HG02981 (cell line): ENCODE measurements at regions not wholly inside any gene's neighbourhood (a gene's known extent, or its start where the extent isn't known, plus 50 kb on each side); places are given as distances from the start of the nearest gene placed in this dataset.
"Not testable (repeated sequence)": the region's sequence is repeated elsewhere in the genome, so short reads cannot be mapped to it uniquely, and the experiment has no call there.

Source experiments
- ATAC-seq: cut with Tn5 transposase; IDR thresholded peaks from one replicate; pipeline ENCODE4 v1.9.1; 2021; ENCODE audit warnings: mild to moderate bottlenecking, moderate library complexity; ENCODE audit not compliant: unreplicated experiment

DNA sequence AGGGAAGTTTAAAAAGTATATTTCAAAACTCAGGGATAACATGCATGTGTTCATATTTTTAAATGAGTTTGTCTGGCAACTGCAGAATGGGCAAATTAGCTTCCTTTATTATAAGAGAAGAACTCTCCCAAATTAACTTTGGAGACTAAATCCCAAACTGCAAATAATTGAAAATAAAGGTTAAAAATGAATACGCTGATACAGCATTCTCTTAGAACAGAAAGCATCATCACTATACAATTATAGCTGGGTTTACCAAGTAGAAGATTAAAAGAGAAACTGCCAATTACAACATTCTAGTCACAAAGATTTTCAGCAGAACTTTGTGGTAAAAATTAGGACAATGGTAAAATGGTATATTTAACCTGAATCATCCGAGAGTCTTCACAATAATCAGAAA is 73.3 kb downstream of the OLFM4 start:
- no peak for ATAC-seq

DNA sequence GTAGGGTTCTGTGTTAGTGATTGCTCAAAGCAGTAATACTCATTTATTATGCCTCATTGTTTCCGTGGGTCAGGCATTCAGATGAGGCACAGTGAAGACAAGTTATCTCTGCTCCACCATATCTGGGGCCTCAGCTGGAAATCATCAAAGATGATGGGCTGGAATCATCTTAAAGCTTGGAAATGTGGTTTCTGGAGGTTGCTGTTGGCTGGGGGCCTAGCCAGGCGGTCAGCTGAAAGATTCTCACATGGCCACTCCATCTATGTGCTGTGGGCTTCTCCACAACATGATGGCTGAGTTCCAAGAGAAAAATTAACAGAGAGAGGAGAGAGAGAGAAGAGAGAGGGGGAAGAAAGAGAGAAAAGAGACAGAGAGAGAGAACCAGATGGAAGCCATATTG is 75.5 kb downstream of the OLFM4 start:
- ATAC-seq, result no peak

DNA sequence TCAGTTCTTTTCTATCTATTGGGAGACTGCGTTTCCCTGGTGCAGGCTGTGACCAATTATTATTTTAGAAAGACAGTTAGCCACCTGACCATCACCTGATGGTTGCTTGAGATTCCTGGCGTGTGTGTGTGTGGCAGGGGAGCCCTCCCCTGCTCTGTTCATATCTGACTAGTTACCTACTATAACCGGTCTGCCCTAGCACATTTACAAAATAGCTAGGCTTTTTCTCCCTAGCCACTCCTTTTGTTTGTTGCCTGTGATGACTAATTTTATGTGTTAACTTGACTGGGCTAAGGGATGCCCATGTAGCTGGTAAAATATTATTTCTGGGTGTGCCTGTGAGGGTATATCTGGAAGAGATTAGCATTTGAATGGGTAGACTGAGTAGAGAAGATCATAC is 76.9 kb downstream of the OLFM4 start:
- no peak for ATAC-seq

DNA sequence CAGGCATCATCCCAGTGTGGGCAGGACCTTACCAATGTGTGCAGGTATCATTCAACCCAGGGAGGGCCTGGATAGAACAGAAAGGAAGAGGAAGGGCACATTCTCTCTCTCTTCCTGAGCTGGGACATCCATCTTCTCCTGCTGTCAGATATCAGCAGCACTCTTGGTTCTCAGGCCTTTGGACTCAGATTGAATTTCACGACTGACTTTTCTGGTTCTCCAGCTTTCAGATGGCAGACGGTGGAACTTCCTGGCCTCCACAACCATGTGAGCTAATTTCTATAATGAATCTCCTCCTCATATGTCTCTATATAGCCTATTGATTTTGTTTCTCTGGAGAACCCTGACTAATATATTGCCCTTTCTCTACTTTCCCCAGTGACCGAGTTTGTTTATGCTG is 77.3 kb downstream of the OLFM4 start:
- ATAC-seq, result no peak

DNA sequence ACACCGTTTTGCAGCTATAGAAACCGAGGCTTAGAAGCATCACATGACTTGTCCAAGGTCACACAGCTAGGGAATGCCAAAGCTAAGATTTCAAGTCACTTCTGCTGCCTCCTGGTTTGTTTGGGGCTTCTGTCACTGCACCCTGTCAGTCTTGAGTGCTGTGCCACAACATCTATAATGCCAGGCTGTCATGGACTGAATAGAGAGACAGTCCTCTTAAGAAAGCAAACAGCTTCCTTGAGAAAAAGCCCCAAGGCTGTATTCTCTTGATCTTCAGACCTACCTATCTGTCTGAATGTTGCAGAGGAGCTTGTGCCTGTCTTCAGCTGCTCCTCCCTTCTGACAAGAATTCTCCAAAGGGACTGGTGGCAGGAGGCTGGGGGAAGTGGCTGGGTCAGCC is 81.6 kb downstream of the OLFM4 start:
- ATAC-seq, result no peak

DNA sequence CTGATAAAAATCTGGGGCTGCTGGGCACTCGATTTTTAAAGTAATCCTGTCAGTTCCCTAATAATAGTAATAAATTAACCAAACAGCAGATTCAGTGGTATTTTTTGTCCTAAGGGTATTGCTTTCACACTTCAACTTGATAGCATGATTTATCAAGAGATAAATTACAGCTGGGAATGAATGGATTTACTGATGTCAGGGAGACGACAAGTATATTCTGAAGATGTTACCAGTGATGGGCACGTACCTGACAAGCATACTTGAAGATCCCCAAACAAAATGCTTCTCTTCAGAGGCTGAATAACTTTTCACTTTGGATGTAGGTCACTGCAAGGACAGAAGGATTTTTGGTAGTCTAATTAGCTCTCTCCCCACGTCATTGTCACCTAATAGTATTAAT is 82.0 kb downstream of the OLFM4 start:
- ATAC-seq, result no peak

DNA sequence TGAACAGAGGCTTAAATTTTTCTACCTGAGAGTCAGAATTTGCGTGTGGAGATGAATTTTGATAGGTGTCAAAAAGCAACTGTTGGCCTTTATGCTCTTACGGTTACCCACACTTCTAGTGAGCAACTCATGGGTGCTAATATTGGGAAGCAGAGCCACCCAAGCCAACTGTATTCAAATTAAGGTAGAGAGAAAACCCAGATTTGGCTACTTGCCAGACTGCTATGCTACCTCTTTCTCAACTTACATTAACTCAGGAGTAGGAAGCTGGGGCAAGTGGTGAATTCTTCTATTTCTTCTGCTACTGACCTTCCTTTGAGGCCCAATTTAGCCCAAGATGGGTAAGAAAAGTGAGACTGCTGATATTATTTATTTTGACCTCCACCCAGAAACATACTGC is 83.9 kb downstream of the OLFM4 start:
- no peak for ATAC-seq

DNA sequence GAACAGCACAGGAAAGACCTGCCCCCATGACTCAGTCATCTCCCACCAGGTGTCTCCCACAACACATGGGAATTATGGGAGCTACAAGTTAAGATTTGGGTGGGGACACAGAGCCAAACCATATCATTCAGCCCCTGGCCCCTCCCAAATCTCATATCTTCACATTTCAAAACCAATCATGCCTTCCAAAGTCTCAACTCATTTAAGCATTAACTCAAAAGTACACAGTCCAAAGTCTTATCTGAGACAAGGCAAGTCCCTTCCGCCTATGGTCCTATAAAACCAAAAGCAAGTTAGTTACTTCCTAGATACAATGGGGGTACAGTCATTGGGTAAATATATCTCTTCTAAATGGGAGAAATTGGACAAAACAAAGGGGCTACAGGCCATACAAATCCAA is 88.4 kb downstream of the OLFM4 start:
- ATAC-seq, result not testable (repeated sequence)

DNA sequence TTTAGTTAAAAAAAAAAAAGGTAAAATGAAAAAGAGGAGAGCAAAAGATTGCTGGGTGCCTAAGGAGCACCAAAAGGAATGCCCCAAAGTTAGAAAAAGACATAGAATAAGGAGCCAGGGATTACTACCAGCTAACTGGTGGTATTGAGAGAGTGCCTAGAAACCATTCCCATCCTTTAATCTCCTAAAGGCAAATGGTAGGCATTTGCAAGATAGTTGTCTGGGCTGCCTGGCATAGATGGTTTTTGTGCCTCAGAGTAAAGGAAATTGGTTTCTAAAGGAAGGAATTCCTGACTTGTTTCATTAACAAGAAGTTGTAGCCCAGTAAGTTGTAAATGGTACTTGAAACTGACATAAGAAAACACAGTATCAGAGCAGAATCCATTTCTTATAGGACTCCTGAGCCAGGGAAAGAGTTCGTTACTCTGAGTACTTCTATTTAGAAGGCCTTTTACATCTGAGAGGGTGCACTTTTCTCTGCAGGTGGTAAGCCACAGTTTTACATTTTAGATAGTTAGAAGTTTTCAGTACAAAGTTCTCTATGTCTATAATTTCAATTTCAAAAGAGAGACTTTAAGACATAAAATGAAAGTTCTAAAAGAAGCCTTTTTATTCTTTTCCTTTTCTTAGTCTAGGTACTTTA is 92.6 kb downstream of the OLFM4 start:
- ATAC-seq, result no peak

DNA sequence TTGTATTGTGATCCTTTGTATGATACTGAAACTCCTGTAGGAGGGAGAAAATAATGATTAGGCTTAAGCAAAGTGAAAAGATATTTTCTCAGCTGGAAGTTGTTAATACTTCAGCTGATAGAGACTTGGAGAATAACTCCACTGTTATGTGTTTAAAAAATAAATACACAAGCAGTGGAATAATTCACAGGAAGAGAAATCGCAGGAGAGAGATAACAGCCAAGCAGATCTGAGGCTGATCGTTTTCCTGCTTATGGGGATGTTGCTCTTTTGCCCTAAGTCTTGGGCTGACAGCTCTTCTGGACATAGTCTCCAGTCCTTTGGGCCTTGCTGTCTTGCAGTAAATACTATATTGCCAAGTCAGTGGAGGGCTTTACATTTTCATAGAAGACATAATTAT is 93.3 kb downstream of the OLFM4 start:
- ATAC-seq, result no peak

DNA sequence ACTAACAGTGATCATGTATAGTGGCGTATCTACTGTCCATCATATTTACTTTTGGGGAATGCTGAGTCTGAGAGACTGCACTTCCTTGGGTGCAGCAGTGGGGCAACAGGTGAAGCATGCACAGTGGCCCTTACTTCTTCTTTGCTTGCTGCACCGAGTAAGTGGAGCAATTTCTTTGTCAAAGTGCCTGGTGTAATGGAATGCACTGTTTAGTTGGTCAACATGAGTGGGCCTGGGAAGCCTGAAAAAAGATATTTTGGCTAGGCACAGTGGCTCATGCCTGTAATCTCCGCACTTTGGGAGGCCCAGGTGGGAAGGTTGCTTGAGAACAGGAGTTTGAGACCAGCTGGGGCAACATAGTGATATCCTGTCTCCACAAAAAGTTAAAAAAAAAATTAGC is 94.9 kb downstream of the OLFM4 start:
- no peak for ATAC-seq

DNA sequence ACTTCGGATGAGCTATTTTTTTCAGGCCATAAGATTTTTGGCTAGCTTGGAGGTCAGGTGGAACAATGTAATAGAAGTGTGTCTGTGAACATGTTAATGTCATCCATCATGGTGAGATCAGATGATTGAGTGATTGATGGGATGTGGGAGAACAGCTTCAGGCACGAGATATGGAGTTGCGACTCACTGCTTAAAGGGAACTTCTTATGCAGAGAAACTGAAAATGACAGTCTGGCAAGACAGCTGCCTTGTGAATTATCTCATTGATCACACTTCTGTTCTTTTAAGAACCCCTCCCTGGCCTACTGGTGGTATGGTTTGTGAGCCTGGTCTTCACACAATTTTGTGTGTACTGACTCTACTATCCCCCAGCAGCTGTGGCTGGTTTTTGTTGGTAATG is 96.0 kb downstream of the OLFM4 start:
- ATAC-seq, result no peak

DNA sequence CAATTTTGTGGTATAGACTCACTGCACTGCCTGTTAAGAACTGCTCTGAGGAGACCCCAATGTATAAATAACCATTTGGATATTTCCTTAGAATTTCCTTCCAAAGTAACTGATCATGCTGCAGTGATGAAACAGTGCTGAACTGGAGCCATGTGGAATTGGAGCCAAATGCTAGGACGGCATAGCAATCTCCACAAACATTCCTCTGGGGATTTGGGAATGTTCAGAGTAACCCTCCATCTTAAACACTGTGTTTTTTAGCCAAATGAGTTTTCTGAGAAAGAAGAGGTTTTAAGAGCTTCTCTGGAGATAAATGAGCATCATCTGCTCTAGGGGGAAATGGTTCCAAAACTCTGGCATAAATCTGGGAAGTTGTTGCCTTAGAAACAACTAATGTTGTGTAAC is 98.2 kb downstream of the OLFM4 start:
- no peak for ATAC-seq

DNA sequence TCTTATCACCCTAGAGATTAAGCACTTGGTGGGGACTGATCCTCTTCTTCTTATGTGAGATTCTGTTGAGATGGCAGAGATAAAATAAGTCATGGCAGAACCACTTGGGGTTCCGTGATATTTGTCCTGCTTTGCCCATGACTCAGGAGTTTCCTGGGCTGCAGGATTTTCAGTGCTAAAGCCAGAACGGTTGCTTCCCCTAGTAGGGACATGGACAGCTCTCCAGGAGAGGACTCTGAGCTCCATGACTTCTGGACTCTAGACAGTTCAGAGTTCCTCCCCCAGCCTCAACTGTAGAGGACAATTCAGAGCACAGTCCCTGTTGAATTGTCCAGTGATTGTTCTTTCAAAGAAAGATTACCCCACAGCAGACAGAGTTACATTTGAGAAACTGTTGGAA is 98.8 kb downstream of the OLFM4 start:
- ATAC-seq, result no peak

DNA sequence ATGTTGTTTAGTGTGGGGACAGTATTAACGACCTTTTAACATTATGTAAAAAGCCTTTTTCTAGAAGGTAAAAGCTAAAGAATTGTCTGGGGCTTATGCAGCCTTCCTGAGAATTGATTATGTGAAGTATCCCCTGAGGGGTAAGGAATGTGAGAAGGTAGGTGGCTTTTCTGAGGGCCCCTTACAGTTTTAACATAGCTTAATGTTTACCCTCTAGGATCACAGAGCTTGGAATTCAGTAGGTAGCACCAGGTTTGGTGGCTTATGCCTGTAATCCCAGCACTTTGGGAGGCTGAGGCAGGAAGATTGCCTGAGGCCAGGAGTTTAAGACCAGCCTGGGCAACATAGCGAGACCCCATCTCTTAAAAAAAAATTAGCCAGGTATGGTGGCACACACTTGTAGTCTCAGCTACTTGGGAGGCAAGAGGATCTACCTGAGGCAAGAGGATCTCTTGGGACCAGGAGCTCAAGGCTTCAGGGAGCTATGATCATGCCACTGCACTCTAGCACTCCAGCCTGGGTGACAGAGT is 101.3 kb downstream of the OLFM4 start:
- ATAC-seq, result no peak

DNA sequence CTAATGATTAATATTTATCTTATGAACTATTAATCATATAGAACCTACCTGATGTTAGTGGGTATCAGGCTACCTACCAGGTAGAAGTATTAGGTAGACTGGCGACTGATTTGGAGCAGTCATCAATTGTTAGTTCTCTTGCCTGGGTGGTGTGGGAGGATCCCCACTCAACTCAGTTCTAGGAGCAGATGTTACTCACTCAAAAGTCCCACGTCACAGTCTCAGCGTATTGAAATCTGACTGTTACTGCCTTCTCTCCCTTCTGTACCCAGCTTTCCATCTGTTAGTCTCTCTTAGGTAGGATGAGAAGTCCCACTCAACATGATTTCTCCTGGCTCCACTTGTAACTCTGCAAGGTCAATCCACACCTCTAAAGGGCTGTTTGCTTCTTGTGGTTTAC is 102.7 kb downstream of the OLFM4 start:
- no peak for ATAC-seq

DNA sequence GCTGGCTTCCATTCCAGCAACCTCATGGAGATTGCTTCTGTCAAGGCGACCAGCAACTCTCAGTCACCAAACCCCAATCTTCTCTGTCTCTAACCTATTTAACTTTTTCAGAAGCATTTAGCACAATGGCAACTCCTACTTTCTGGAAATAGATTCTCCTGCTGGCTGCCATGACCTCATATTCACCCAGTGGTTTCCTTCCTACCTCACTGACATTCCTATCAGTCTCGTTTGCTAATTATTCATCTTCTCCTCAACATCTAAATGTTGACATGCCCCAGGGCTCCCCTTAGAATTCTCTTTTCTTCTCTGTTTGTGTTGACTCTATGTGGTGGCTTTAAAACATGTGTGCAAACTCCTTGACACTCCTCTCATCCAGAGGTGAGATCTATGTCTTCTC is 106.7 kb downstream of the OLFM4 start:
- ATAC-seq, result no peak

DNA sequence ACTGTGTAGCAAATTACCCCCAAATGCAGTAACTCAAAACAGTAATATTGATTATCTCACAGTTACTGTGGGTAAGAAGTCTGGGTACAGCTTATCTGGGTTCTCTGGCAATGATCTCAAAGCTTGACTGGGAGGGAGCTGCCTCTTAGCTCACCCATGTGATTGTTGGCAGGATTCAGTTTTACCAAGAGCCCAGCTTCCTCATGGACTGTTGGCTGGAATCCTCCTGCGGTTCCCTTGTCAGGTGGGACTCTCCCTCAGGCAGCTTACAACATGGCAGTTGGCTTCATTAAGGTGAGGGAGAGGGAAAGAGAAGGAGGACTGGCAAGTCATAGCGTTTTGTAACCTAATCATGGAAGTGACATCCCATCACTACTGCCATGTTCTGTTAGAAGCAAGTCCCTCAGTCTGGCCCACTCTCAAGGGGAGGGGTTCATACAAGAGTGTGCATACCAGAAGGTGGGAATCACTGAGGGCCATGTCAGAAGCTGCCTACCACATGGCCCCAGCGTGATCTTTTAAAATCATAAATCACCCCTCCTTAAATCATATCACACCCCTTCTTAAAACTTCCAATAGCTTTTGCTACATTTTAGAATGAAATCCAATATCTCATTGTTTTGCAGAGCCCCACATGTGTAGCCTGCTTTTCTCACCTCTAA is 108.1 kb downstream of the OLFM4 start:
- no peak for ATAC-seq

DNA sequence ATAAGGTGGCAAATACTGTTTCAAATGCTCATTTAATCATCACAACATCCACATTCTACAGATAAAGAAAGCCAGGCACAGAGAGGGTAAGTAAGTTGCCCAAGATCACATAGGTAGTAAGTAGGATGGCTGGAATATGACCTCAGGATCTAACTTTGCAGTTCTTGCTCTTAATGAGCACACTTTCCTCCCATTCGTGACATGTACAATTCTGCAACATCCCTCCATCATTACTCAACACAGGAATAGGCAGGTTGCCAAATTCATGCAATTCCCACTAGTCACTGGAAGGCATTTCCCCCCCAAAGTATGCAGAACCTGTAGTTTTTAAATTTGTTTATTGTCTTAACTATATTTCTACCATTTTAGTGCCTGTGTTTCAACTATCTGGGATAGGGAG is 109.2 kb downstream of the OLFM4 start:
- ATAC-seq, result no peak

DNA sequence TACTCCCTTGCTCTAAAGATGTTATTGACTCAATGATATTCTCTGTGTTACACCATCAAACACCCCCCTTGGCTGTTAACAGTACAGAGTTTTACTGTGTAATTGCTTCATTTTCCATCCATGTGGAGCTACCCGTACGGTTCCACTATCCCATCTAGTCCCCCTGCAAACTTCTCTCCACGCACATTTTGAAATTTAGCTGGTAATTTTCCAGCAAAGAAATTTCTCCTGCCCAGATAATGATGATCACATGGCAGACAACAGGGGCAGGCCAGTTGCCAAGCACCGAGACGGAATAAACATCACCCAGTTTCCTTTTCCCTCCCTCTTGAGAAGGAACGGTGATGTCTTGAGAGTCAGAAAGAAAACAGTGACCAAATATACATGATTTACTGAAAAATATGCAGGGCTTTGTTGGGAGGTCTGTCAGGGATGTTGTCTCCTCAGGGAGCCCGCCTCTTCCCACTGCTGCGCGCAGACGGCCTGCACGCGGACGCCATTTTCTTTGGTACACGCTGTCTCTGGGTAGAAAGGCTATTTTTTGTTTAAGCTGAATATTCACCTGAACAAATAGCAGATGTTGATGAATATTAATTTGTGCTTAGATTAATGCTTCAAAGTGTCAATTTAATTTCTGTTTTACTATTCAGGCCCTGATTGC is 109.9 kb downstream of the OLFM4 start:
- ATAC-seq, result no peak

DNA sequence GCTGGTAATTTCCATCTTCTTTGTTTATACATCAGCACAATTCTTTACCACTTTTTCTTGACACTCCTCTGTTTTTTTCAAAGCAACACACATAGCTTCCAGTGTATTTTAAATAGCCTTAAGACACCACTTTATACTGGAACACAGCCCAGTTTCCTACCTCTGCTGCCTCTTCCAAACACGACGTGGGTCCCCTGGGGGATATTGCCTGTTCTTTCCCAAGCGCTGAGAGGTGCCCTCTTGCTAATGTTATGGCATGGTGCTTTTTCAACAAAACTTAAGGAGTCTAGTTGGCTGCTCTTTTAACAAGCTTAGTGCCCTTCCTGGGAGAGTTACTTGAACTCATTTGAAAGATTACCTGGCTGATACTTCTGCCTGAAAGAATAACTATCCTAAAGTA is 112.7 kb downstream of the OLFM4 start:
- ATAC-seq, result no peak

DNA sequence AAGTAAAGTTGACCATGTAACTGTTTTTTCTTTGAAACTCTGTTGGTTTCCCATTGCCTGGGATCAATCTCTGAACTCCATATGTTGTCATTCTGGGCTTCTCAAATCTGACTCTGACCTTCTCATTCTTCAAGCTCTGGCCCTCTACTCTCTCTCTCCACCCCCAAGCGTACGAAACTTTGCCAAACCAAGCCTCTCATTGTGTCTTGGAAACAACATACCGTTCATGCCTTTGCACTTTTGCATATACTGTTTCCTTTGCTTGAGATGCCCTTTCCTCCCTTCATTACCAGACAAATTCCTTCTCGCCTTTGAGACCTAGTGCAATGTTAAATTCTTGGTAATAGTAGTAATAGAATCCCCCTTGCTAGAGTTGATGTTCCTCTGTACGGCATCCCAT is 113.7 kb downstream of the OLFM4 start:
- no peak for ATAC-seq
